ENCODE measurements at regions not wholly inside any gene's neighbourhood (a gene's known extent, or its start where the extent isn't known, plus 50 kb on each side); places are given as distances from the start of the nearest gene placed in this dataset.

GRCh38 chr10:113454341-113455061 lies 98.4 kb upstream of the HABP2 start:
- H3F3A ChIP-seq (replicated peaks; ENCODE audit: insufficient read depth) = no peaks in the 10 kb centered on the region
- no peaks in the 10 kb centered on the region for H3K27me3 ChIP-seq (ENCODE audit: insufficient read depth)
- H2AFZ ChIP-seq (ENCODE audit: low read depth) = 0 out of 2 replicates have a peak overlapping the region, but pooled peaks have one; percentile 63
- no peak overlapping the region; the same call in 1 of the 2 replicates for H3K4me2 ChIP-seq
- 19% methylated on average over 9 of the region's 15 CpGs for WGBS (ENCODE audit: low lambda C conversion rate)
- no peak overlapping the region for H3K27ac ChIP-seq (ENCODE audit: low read depth in 2 of 2, low read length in 1 of 2)
- CTCF ChIA-PET = interaction anchor here (0.7 to 4.5 kb wide), 25 partner anchors 9 to 982 kb away, joined by 3 to 26 read pairs (median 3); no protein-coding TSS in a partner anchor
- peak overlapping the region in 1 of 2 experiments; percentile 22; a peak in 2 of 4 replicates for H3K4me3 ChIP-seq (ENCODE audit: low read depth in 2 of 2, low read length in 1 of 2)
- no peaks in the 10 kb centered on the region for H3K79me2 ChIP-seq (ENCODE audit: insufficient read depth)
- H3K9ac ChIP-seq = no peak overlapping the region
- no peaks in the 10 kb centered on the region for H3K36me3 ChIP-seq (replicated peaks in 1 of 2; ENCODE audit: control insufficient read depth in 1 of 2, insufficient read depth in 2 of 2, low read length in 1 of 2)
- peak; percentile 69 for DNase-seq
- POLR2A ChIA-PET = no interaction called here
- no peaks in the 10 kb centered on the region for H3K9me2 ChIP-seq
- no peaks in the 10 kb centered on the region for H4K20me1 ChIP-seq (ENCODE audit: insufficient read depth)
- no peaks in the 10 kb centered on the region for H3K9me3 ChIP-seq
- peaks cover 0 to 6% of the 10 kb centered on the region in 2 experiments; a peak in 1 of 4 replicates for H3K4me1 ChIP-seq (ENCODE audit: control insufficient read depth in 1 of 2, insufficient read depth in 2 of 2, low read depth in 1 of 2, low read length in 1 of 2)
- TF ChIP-seq MXI1 (IDR thresholded peaks at IDR 0.05; ENCODE audit: low read depth, low read length) = no peak
- TF ChIP-seq RCOR1 (IDR thresholded peaks at IDR 0.05; ENCODE audit: low read length) = no peak
- no peak for TF ChIP-seq TAF1 (IDR thresholded peaks at IDR 0.05; ENCODE audit: borderline replicate concordance, low read depth, low read length)
- no peak for TF ChIP-seq FOSL2 (IDR thresholded peaks at IDR 0.05; ENCODE audit: borderline replicate concordance, low read depth)
- TF ChIP-seq SIN3A (IDR thresholded peaks at IDR 0.05; ENCODE audit: borderline replicate concordance, low read depth, low read length) = no peak
- peak; percentile 66 for TF ChIP-seq SMC3 (IDR thresholded peaks at IDR 0.05; ENCODE audit: low read depth, low read length)
- no peak for TF ChIP-seq CHD2 (IDR thresholded peaks at IDR 0.05; ENCODE audit: low read length, partially characterized antibody)
- TF ChIP-seq FOXJ3 (CRISPR knock-in tag; IDR thresholded peaks at IDR 0.05) = no peak
- TF ChIP-seq NFIC (IDR thresholded peaks at IDR 0.05; ENCODE audit: borderline replicate concordance) = 0 out of 2 replicates have a peak, but pooled peaks have one; percentile 6
- no peak for TF ChIP-seq IRF3 (IDR thresholded peaks at IDR 0.05; ENCODE audit: low read depth, low read length)
- TF ChIP-seq GABPA (IDR thresholded peaks at IDR 0.05; ENCODE audit: low read depth) = no peak
- no peak for TF ChIP-seq EZH2phosphoT487 (IDR thresholded peaks at IDR 0.05; ENCODE audit: borderline replicate concordance, low read depth)
- TF ChIP-seq POLR2AphosphoS5 (IDR thresholded peaks at IDR 0.05; ENCODE audit: low read depth, low read length) = no peak
- TF ChIP-seq PBX3 (IDR thresholded peaks at IDR 0.05) = no peak
- TF ChIP-seq RFX5 (IDR thresholded peaks at IDR 0.05; ENCODE audit: low read length) = no peak
- no peak for TF ChIP-seq FOXM1 (IDR thresholded peaks at IDR 0.05; ENCODE audit: low read depth)
- TF ChIP-seq USF1 (IDR thresholded peaks at IDR 0.05; ENCODE audit: borderline replicate concordance, low read depth) = no peak
- no peak for TF ChIP-seq RXRA (IDR thresholded peaks at IDR 0.05; ENCODE audit: borderline replicate concordance, low read depth)
- TF ChIP-seq REST (IDR thresholded peaks at IDR 0.05; ENCODE audit: low read depth, low read length) = no peak
- no peak for TF ChIP-seq EP300 (IDR thresholded peaks at IDR 0.05; ENCODE audit: borderline replicate concordance in 1 of 2, low read depth in 1 of 2, low read length in 1 of 2)
- no peak for TF ChIP-seq ZBTB33 (IDR thresholded peaks at IDR 0.05; ENCODE audit: borderline replicate concordance, low read depth)
- no peak for TF ChIP-seq GATA2 (CRISPR knock-in tag; IDR thresholded peaks at IDR 0.05)
- TF ChIP-seq TEAD4 (IDR thresholded peaks at IDR 0.05; ENCODE audit: borderline replicate concordance, insufficient read depth) = no peak
- peak; percentile 66 for TF ChIP-seq RAD21 (IDR thresholded peaks at IDR 0.05; ENCODE audit: low read length)
- no peak for TF ChIP-seq ELF1 (IDR thresholded peaks at IDR 0.05)
